ENCODE measurements at regions not wholly inside any gene's neighbourhood (a gene's known extent, or its start where the extent isn't known, plus 50 kb on each side); places are given as distances from the start of the nearest gene placed in this dataset.
"Not testable (repeated sequence)": the region's sequence is repeated elsewhere in the genome, so short reads cannot be mapped to it uniquely, and the experiment has no call there.

- DNase-seq = no peak
These were observed 54.3 kb upstream of the LRCH1 start for GRCh38 chr13:46498650-46499049.

DNA sequence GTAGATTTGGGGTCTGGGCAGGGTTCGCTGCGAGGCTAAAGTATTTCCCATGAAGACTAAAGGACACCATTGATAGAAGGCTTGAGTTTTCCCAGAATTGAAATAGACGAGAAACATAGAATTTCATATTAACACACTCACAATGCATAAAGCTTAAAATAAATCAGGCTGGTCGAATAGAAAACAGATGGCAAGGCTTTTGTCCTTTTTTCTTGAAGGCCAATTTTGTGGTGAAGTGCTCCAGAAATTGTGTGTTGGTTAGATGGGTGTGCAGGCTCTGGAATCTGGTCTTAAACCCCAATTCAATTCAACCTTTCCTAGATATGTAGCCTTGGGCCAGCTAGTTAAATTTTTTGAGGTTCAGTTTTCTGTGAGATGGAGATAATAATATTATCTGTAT lies 56.9 kb upstream of the LRCH1 start:
- no peak for DNase-seq

DNA sequence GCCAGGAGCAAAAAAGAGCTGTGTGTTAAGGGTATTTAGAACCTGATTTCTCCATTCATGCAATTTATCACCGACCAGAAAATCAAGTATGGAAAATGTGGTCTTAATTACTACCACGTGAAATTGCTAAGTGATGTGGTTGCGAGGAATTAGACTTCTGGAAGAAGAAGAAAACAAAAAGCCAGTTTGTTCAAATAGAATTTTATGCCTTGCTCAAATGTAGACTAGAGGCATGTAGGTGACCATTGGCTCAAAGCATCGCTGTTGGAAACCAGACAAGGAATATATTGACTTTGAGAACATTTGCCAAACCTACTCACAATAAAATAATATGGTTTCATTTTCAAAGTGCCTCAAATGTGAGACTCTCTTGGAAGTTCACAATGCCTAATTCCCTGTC lies 57.3 kb upstream of the LRCH1 start:
- no peak for DNase-seq

GRCh38 chr13:46495066-46495465 lies 57.9 kb upstream of the LRCH1 start:
- DNase-seq = no peak

DNA sequence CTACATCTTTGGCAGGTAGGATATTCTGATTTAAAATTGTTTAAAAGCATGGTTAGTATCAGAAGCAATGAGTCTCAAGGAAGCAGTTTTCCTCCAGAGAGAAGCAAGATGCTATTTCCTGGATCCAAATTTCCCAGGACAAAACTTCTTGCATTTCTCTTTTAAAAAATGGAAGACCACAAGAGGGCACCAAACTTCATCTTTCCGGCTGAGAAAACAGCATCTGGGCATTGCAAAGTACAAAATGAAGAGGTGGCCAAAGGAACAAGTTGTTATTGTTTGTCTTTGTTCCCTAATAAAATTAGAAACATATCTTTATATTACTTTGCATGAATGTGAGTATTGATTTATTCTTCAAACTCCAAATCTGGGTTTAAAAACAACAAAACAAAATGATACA lies 60.0 kb upstream of the LRCH1 start:
- DNase-seq = peak; percentile 22 to 24

- no peak for DNase-seq
These were observed 61.3 kb upstream of the LRCH1 start for GRCh38 chr13:46491641-46492040.

- not testable (repeated sequence) for DNase-seq
These were observed 62.3 kb upstream of the LRCH1 start for GRCh38 chr13:46490713-46491112.

GRCh38 chr13:46490129-46490528 lies 62.8 kb upstream of the LRCH1 start:
- DNase-seq = no peak

DNA sequence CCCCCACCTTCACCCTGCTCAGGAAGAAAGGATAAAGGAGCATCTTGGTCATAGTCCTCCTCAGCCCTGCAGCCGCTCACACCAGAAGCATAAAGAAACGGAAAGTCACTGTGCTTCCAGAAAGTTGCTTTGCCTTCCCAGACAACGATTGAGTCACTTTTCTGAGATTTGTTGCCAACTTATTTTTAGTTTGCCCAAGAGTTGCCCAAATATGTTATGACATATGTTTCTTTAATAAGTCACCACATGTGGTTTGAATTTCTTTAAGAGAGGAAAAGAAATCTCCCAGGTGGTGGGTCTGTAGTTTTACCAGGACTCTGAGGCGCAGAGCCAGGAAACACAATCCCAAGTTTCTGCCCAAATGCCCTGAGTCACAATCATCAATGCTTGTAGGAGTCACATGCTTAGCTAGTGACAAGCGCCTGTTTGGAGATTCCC lies 63.4 kb upstream of the LRCH1 start:
- no peak for DNase-seq

- no peak for DNase-seq
These were observed 65.2 kb upstream of the LRCH1 start for GRCh38 chr13:46487748-46488147.

DNA sequence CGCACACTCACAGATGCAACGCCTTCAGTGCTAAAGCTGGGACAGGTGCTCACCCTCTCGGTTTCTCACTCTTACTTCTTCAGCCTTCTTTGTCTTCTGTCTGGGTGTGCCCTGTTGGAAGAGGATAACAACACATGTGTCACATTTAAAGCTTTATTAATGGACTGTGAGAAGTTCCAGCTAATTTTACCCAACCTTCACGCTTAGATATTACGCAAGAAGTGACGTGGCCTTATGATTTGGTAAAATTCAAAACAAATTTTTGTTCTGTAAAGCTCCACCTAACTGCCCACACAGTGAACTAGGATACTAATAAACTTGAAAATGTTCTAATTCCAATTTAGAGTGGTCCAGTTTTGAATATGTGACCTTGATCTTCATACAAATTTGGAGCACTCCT lies 66.7 kb upstream of the LRCH1 start:
- DNase-seq = no peak

GRCh38 chr13:46484561-46484960 lies 68.4 kb upstream of the LRCH1 start:
- no peak for DNase-seq

GRCh38 chr13:46481166-46481565 lies 71.8 kb upstream of the LRCH1 start:
- DNase-seq = no peak

DNA sequence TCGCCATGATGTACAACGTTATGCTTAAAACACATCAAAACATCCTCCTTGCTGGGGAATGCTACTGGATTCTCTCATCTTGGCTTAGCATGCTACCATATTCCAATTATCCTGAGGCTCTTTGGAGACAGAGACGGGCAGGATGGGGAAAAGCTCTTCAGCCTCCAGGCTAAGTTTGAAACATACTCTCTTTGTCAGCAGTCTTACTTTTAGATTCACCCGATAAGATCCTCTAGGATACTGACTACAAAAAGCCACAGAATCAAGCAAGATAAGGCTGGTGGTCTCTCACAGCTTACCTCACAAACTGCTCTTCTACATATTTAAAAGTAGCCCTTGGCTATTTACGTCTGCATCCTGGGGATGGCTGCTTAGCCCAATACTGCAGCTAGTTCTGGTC lies 72.8 kb upstream of the LRCH1 start:
- no peak for DNase-seq

DNA sequence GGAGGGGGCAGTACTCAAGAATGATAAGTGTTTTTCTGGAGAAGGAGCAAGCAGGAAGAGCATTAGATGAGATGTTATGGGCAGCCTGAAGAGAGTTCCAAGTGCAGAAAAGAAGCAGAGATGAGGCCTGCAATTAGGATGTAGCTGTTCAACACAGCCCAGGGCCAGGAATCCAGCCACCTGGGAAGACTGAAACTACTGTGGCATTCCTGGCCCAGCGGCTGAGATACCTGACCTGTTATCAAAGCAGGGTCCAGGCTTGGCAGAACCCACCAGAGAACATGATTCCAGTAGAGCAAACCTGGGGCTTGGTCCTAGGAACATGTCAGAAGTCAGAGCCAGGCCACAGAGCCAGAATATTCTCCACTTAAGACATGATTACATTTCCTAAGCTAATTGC lies 73.3 kb upstream of the LRCH1 start:
- DNase-seq = no peak

DNA sequence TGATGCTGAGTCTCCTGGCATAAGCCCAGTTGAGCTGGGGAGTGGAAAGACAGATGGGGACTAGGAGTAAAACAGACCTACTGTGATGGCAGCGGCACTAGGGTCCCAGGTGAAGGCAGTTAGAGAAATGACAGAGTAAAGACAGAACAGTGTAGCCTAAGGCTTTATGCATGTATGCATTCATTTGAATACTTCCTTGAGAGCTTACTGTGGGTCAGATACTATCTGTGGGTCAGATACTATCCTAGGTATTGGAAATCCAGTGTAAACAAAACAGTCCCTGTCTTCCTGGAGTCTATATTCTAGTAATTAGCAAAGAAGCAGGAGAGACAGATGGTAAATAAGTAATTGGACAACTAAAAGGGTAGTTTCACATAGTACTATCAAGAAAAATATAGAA lies 73.7 kb upstream of the LRCH1 start:
- no peak for DNase-seq

DNA sequence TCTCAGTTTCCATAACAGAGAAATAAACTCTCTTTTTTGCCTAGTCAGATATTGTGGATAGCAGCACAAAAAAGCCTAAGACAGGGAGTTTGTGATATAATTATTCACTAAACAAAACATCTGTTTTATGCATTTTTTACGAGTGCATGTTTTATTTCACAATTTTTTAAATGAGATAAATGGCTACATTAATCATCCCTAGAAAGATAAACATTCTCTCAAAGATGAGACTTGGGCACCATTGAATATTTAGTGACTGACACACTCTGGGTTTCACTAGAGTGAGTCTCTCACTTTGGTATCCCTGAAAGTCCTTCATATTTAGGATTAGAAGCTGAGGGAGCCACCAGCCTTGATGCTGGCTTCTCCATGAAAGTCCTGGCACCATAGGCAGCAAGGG lies 74.3 kb upstream of the LRCH1 start:
- no peak for DNase-seq

DNA sequence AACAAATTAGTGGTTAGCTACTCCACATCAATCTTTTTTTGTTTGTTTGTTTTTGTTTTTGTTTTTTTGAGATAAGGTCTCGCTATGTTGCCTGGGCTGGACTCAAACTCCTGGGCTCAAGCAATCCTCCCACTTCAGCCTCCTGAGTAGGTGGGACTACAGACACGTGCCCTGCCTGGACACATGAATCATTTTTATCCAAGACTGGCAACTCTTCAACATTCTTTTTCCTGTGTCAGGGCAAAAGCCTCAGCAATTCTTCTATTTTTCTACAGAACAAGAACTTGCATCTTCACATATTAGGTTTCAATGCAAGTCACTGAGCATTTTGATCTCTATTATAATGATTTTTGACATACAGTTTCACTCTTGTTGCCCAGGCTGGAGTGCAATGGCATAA lies 76.8 kb upstream of the LRCH1 start:
- no peak for DNase-seq

- DNase-seq = no peak
These were observed 77.4 kb upstream of the LRCH1 start for GRCh38 chr13:46475541-46475991.

DNA sequence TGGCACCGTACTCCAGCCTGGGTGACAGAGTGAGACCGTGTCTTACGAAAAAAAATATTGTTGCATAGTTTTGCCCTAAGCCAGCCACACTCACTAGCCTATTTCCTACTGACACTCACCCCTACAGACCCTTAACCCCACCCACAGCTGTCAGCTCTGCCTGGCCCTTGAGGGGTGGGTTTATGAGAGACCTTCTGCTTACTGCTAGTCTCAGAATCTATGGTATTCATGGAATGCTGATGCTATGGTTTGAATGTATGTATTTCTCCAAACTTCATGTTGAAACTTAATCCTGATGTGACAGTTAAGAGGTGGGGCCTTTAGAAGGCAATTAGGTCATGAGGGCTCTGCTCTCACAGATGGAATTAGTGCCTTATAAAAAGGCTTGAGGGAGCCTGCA lies 79.2 kb upstream of the LRCH1 start:
- no peak for DNase-seq

GRCh38 chr13:46472384-46472783 lies 80.6 kb upstream of the LRCH1 start:
- DNase-seq = no peak

GRCh38 chr13:46469699-46470098 lies 82.6 kb upstream of the RUBCNL start:
- DNase-seq = not testable (repeated sequence)

GRCh38 chr13:46468570-46469463 lies 81.8 kb upstream of the RUBCNL start:
- DNase-seq = no peak

- not testable (repeated sequence) for DNase-seq
These were observed 80.6 kb upstream of the RUBCNL start for GRCh38 chr13:46467694-46468093.

GRCh38 chr13:46466074-46466473 lies 79.0 kb upstream of the RUBCNL start:
- not testable (repeated sequence) for DNase-seq

Measured in NCI-H2081 (cell line).